ENCODE measurements at regions not wholly inside any gene's neighbourhood (a gene's known extent, or its start where the extent isn't known, plus 50 kb on each side); places are given as distances from the start of the nearest gene placed in this dataset.

GRCh38 chr9:86500031-86500430, 145.8 kb upstream of the TUT7 start:
- Histone ChIP-seq H3K36me3 (ENCODE audit: insufficient read depth, low read length) (no peaks in the 10 kb centered on the region), H3K27me3 (ENCODE audit: insufficient read depth, low read depth, low read length) (no peaks in the 10 kb centered on the region), H3K4me3 (ENCODE audit: low read length) (no peak overlapping the region), H3K9ac (ENCODE audit: low read length) (no peak overlapping the region), H2AFZ (ENCODE audit: low read depth, low read length) (no peak overlapping the region), H3K9me3 (ENCODE audit: low read length) (no peaks in the 10 kb centered on the region), H3K27ac (ENCODE audit: low read length) (no peak overlapping the region), H3K79me2 (replicated peaks; ENCODE audit: insufficient read depth, low read length) (no peaks in the 10 kb centered on the region), H4K20me1 (ENCODE audit: insufficient read depth) (no peaks in the 10 kb centered on the region), H3K4me2 (ENCODE audit: low read length) (no peak overlapping the region), H3F3A (ENCODE audit: insufficient read depth, low read length, poor library complexity, severe bottlenecking) (no peaks in the 10 kb centered on the region), H3K9me2 (ENCODE audit: insufficient read depth, low read length) (no peaks in the 10 kb centered on the region)
- TF ChIP-seq CTCF (IDR thresholded peaks at IDR 0.05; ENCODE audit: poor library complexity, severe bottlenecking) = no peak
- no peak for TF ChIP-seq RAD21 (conservative IDR thresholded peaks at IDR 0.05)
- TF ChIP-seq REST (IDR thresholded peaks at IDR 0.05; ENCODE audit: borderline replicate concordance) = no peak
- TF ChIP-seq SMC3 (conservative IDR thresholded peaks at IDR 0.05; ENCODE audit: poor library complexity) = no peak
- no peak for TF ChIP-seq MXI1 (conservative IDR thresholded peaks at IDR 0.05; ENCODE audit: poor library complexity, severe bottlenecking)
- TF ChIP-seq EP300 (conservative IDR thresholded peaks at IDR 0.05; ENCODE audit: poor library complexity, severe bottlenecking) = no peak
- no peak for TF ChIP-seq POLR2AphosphoS5 (IDR thresholded peaks at IDR 0.05)
- TF ChIP-seq TAF1 (IDR thresholded peaks at IDR 0.05; ENCODE audit: low read depth) = no peak
- no peak for TF ChIP-seq EZH2 (IDR thresholded peaks at IDR 0.05; ENCODE audit: borderline replicate concordance, insufficient read depth, low read length, poor library complexity, severe bottlenecking)

- no peaks in the 10 kb centered on the region for H3K9me3 ChIP-seq (ENCODE audit: low read length)
- no peaks in the 10 kb centered on the region for H3K79me2 ChIP-seq (replicated peaks; ENCODE audit: insufficient read depth, low read length)
- no peaks in the 10 kb centered on the region for H3K9me2 ChIP-seq (ENCODE audit: insufficient read depth, low read length)
- no peaks in the 10 kb centered on the region for H3F3A ChIP-seq (ENCODE audit: insufficient read depth, low read length, poor library complexity, severe bottlenecking)
- H3K27me3 ChIP-seq (ENCODE audit: insufficient read depth, low read depth, low read length) = no peaks in the 10 kb centered on the region
- no peak overlapping the region for H3K9ac ChIP-seq (ENCODE audit: low read length)
- no peak overlapping the region for H2AFZ ChIP-seq (ENCODE audit: low read depth, low read length)
- TF ChIP-seq CTCF (IDR thresholded peaks at IDR 0.05; ENCODE audit: poor library complexity, severe bottlenecking) (no peak), SMC3 (conservative IDR thresholded peaks at IDR 0.05; ENCODE audit: poor library complexity) (no peak), POLR2AphosphoS5 (IDR thresholded peaks at IDR 0.05) (no peak), EZH2 (IDR thresholded peaks at IDR 0.05; ENCODE audit: borderline replicate concordance, insufficient read depth, low read length, poor library complexity, severe bottlenecking) (no peak), REST (IDR thresholded peaks at IDR 0.05; ENCODE audit: borderline replicate concordance) (no peak), EP300 (conservative IDR thresholded peaks at IDR 0.05; ENCODE audit: poor library complexity, severe bottlenecking) (no peak), MXI1 (conservative IDR thresholded peaks at IDR 0.05; ENCODE audit: poor library complexity, severe bottlenecking) (no peak)
- H4K20me1 ChIP-seq (ENCODE audit: insufficient read depth) = no peaks in the 10 kb centered on the region
- no peak overlapping the region for H3K4me3 ChIP-seq (ENCODE audit: low read length)
- H3K27ac ChIP-seq (ENCODE audit: low read length) = no peak overlapping the region
- no peak overlapping the region for H3K4me2 ChIP-seq (ENCODE audit: low read length)
- no peaks in the 10 kb centered on the region for H3K36me3 ChIP-seq (ENCODE audit: insufficient read depth, low read length)
Measured at GRCh38 chr9:86494644-86495111, 140.5 kb upstream of the TUT7 start.

Data from neural cell (in vitro differentiated cells).